Limb (tissue), 2 donors: ENCODE measurements at regions not wholly inside any gene's neighbourhood (a gene's known extent, or its start where the extent isn't known, plus 50 kb on each side); places are given as distances from the start of the nearest gene placed in this dataset.

Source experiments
- DNase-seq, 2 donors: peaks; one replicate each; pipeline ENCODE4 v3.0.0-alpha.2; 2016; ENCODE audit errors: extremely low spot score in 2 of 2

- DNase-seq, result no peak
Measured at GRCh38 chr2:107618769-107619168, 207.9 kb upstream of the RGPD4 start.

GRCh38 chr2:107621186-107622165, 205.2 kb upstream of the RGPD4 start:
- DNase-seq, result no peak

DNA sequence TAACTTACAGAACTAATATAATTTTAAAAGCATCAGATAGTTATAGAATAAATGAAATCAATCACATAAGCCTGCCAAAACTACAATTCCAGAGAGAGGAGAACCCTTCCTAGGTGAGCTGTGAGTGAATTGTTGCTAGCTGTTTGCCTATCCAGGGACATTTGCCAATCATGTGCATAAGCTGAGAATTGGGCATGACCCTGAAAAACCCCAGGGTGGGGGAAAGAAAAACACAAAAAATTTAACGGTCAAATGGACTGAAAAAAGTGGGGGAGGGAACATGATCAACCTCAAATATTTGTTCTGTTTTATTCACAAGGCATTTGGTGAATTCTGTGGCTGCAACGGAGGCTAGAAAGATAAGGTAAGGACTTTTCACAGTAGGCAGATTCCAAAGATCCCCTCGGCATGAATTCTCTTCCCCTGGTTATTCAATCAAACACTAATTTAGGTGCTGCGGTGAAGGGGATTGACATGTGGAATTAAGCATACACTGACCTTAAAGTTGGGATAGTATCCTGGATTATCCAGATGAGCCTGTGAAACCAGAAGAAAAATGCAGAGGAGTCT, 203.9 kb upstream of the RGPD4 start:
- DNase-seq, result no peak

GRCh38 chr2:107625982-107626381, 200.7 kb upstream of the RGPD4 start:
- no peak for DNase-seq

DNA sequence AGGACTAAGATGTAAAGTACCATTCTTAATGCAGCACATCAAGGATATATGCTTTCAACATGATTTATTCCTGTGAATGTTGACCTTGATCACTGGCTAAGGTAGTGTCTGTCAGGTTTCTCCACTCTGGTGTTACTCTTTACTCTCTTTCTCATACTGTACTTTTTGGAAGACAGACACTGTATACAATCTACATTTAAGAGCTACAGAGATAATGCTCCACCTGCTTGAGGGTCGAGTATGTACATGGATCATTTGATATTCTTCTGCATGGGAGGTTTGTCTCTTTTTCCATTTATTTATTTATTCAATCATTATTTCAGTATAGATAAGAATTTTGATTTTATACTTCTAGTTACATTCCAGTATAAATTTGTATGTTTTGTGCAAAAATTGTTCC, 199.5 kb upstream of the RGPD4 start:
- no peak for DNase-seq

DNA sequence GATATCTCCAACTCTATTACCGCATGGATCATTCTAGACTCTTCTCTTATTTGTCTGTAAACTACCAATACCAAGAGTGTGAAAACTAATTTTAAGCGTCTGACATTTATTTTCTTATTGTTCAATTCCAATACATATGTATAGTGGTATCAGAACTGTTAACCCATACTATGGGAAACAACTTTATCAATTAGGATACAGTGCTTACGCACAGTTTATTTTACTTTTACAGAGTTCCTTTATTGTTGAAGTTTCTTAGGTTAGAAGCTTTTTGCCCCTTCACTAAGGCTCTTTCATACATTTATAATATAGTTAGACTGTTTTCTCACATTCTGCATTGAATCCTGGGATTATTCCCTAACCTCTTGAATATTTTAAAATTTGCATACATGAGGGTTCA, 198.8 kb upstream of the RGPD4 start:
- no peak for DNase-seq

- no peak for DNase-seq
Measured at GRCh38 chr2:107633580-107634147, 193.0 kb upstream of the RGPD4 start.

DNA sequence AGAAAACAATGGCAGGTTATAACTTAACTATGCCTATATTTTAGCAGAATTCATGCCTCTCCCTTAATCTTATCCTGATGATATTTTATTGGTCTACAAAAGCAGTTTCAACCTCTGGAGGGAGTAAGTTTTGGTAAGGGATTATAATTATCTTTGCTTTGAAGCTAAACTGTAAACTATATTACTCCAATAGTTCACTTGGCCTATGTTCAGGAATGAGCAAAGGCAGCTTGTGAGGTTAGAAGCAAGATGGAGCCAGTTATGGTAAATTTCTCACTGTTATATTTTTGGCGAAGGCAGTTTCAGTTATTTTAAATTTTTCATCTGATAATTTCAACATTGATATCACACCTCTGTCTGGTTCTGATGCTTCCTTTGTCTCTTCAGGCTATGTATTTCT, 192.5 kb upstream of the RGPD4 start:
- no peak for DNase-seq

DNA sequence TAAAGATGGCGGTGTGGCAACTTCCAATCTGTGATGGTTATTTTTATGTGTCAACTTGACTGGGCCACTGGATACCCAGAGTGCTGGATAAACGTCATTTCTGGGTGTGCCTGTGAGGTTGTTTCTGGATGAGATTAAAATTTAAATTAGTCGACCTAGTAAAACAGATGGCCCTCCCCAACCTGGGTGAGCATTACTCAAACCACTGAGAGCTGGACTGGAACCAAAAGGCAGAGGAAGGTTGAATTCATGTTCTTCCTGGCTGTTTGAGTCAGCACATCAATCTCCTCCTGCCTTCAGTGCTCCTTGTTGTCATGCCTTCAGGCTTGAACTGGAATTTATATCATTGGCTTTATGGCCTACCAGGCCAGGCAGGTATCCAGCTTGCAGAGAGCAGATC, 190.8 kb upstream of the RGPD4 start:
- no peak for DNase-seq

GRCh38 chr2:107645586-107645985, 181.1 kb upstream of the RGPD4 start:
- no peak for DNase-seq

DNA sequence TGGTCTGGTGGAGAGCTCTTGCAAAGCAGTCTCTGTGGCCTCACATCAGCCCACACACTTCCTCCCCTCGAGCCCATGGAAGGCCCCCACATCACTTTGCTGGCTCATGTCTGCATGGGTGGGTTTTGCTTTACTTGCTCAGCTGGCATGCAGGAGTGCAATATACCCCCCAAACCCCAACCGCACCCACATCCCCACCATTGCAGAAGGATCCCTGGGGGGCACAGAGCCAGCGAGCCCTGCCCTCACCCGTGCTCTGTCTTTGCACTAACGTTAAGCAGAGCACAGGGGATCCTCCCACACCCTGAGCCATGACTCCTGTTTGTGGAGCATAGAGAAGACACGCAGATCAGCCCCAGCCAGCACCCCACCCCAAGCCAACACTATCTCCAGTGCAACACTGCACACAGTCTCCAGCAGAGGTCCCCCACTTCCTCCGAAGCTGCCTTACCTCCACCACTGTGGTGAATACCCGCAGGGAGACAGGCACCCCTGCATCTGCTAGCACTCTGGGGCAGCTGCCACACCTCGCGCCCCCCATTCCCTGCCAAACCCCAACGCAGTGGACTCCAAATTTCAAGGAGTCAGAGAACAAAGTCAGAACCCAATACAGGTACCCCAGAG, 177.8 kb upstream of the RGPD4 start:
- no peak for DNase-seq

- DNase-seq, result no peak
Measured at GRCh38 chr2:107657049-107657448, 169.6 kb upstream of the RGPD4 start.

DNA sequence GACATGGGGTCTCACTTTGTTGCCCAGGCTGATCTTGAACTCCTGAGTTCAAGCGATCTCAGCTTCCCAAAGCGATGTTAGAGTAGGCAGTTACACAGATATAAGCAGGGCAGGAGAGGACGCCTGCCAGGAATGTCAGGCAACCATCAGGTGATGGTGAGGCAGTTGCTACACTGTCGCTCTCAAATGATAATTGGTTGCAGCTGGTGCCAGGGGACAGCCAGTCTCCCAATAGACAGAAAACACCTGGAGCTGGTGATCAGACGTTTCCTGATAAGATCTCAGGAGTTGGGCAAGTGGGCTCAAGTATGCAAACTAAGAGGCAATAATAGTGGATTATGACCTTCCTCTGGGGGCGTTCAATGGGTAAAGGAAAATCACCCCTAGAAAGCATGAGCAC, 163.1 kb upstream of the RGPD4 start:
- no peak for DNase-seq

- no peak for DNase-seq
Measured at GRCh38 chr2:107669335-107669734, 157.4 kb upstream of the RGPD4 start.

GRCh38 chr2:107681936-107682335, 144.8 kb upstream of the RGPD4 start:
- DNase-seq, result no peak

GRCh38 chr2:107684421-107684820, 142.3 kb upstream of the RGPD4 start:
- DNase-seq, result no peak

DNA sequence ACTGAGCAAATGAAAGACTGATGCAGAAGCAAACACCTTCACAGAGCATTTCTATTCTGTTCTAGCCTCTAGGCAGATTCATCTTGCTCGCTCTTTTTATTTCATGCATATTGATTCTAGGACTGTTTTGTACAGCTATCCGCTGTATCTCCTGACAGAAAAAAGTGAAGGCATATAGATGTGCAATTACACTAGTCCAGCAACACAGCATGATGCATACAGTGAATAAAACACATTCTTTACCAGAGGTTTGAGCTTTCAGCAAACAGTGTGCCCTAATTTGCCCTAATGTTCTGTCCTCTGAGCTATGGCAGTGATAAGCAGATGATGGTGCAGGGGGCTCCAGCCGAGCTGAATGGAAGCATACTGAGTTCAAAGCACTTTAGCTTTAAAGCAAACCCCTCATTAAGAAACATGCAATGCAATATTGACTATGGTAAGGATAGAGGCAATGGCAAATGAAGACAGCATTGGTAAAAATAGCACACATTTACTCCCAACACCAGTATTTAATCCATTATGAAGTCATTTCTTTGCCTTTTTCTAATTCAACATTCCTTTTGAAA, 141.2 kb upstream of the RGPD4 start:
- DNase-seq, result no peak

DNA sequence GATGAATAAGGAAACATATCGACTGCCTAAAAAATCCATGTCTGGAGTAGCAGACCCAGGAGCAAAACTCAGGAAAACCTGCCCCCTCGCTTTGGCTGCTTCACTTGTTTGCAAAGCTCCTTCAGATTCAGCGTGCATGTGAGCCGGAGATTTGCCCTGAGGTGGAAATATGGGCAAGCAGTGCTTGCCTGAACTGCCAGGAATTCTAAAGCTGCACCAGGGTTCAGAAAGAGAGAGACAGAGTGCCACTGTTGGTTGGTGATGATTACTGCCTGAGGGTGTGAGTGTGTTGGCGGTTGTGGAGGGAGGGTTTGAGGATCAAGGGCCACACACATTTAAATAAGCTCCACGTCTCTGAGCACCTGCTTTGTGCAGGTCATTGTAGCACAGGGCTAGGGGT, 139.6 kb upstream of the RGPD4 start:
- no peak for DNase-seq

GRCh38 chr2:107688135-107688534, 138.6 kb upstream of the RGPD4 start:
- no peak for DNase-seq

- no peak for DNase-seq
Measured at GRCh38 chr2:107693604-107694003, 133.1 kb upstream of the RGPD4 start.

DNA sequence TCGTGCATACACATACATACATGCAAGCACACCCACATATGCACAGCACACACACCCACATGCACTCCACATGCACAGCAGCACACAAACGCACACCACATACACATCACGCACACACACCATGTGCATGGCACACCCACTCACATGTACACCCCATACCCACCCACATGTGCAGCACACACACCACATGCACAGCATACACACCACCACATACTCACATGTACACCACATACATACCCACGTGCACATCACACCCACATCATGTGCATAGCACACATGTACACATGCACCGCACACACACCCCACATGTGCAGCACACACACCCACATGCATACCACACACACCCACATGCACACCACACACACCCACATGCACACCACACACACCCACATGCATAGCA, 132.0 kb upstream of the RGPD4 start:
- DNase-seq, result no peak

DNA sequence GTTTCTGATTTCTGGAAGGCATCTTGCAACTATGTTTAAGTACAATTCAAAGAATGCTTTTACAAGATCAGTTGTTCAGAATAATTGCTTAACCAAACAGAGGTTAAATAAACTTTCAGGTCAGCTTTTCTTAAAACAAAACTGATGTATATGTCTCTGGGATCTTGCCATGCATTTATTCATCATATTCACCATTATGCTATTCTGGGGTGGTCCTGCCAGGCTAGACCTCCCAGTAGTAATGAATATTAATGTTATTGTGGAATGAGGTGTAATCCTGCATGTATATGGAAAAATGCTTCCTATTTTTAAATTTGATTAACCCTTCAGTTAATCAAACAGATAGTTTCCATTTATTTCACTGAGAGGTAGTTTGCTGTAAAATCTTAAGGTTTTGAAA, 129.3 kb upstream of the RGPD4 start:
- no peak for DNase-seq
